Gastroesophageal sphincter (tissue), 3 donors: ENCODE measurements at regions not wholly inside any gene's neighbourhood (a gene's known extent, or its start where the extent isn't known, plus 50 kb on each side); places are given as distances from the start of the nearest gene placed in this dataset.

Experiments
- POLR2A ChIP-seq, 2 donors: fragments of 450-650 bp; IDR thresholded peaks; one replicate each; pipeline ENCODE4 v1.6.1; 2017; ENCODE audit warnings: antibody characterized with exemption in 2 of 2, mild to moderate bottlenecking in 2 of 2, moderate library complexity in 1 of 2
- TF ChIP-seq, protein P1 (sequence below), 4 experiments: fragments of 200-600 bp in 2 of 4; fragments of 450-650 bp in 2 of 4; sonication (generic) in 1 of 4; IDR thresholded peaks; one replicate each; pipeline ENCODE4 v1.5.1; 2017 to 2019; ENCODE audit warnings: antibody characterized with exemption in 4 of 4, mild to moderate bottlenecking in 2 of 4, moderate library complexity in 2 of 4

DNA sequence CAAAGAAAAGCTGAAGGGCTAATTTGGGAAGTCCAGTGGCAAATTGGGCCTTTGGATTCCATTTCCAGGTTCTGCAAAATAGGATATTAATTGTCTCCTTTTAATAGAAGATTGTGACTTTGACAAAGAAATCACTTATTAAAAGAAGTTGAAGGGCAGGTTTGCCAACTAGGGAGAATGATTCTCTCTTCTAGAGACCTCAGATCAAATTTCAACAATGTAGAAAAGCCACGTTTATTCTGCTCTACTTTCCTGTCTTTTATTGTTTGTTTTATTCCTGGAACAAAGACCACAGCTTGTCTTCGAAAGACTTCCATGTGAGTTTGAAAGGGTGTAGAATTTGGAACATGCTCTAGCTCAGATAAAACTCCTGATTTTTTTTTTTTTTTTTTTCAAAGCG, 65.5 kb upstream of the PRL start:
- TF ChIP-seq, protein P1, sequence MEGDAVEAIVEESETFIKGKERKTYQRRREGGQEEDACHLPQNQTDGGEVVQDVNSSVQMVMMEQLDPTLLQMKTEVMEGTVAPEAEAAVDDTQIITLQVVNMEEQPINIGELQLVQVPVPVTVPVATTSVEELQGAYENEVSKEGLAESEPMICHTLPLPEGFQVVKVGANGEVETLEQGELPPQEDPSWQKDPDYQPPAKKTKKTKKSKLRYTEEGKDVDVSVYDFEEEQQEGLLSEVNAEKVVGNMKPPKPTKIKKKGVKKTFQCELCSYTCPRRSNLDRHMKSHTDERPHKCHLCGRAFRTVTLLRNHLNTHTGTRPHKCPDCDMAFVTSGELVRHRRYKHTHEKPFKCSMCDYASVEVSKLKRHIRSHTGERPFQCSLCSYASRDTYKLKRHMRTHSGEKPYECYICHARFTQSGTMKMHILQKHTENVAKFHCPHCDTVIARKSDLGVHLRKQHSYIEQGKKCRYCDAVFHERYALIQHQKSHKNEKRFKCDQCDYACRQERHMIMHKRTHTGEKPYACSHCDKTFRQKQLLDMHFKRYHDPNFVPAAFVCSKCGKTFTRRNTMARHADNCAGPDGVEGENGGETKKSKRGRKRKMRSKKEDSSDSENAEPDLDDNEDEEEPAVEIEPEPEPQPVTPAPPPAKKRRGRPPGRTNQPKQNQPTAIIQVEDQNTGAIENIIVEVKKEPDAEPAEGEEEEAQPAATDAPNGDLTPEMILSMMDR (IDR thresholded peaks at IDR 0.05): no peak
- TF ChIP-seq POLR2A (IDR thresholded peaks at IDR 0.05): no peak
